MG63 (cell line): ENCODE measurements at regions not wholly inside any gene's neighbourhood (a gene's known extent, or its start where the extent isn't known, plus 50 kb on each side); places are given as distances from the start of the nearest gene placed in this dataset.
"Not testable (repeated sequence)": the region's sequence is repeated elsewhere in the genome, so short reads cannot be mapped to it uniquely, and the experiment has no call there.

ENCODE experiments used
- DNase-seq: peaks from one replicate; pipeline ENCODE4 v3.0.0-alpha.2; 2020
- H3K27me3 ChIP-seq: fragments of 250-450 bp; sonication (Bioruptor Pico); 2 replicates; pipeline ENCODE4 v1.5.1; 2020; ENCODE audit warnings: mild to moderate bottlenecking, moderate library complexity
- H3K36me3 ChIP-seq: fragments of 250-450 bp; sonication (Bioruptor Pico); 2 replicates; pipeline ENCODE4 v1.5.1; 2020; ENCODE audit warnings: mild to moderate bottlenecking, moderate library complexity
- H3K4me3 ChIP-seq: fragments of 250-450 bp; sonication (Bioruptor Pico); 2 replicates; pipeline ENCODE4 v1.5.1; 2020; ENCODE audit warnings: mild to moderate bottlenecking, moderate library complexity
- H3K9me3 ChIP-seq: fragments of 250-450 bp; sonication (Bioruptor Pico); 2 replicates; pipeline ENCODE4 v1.5.1; 2020; ENCODE audit warnings: mild to moderate bottlenecking, moderate library complexity

DNA sequence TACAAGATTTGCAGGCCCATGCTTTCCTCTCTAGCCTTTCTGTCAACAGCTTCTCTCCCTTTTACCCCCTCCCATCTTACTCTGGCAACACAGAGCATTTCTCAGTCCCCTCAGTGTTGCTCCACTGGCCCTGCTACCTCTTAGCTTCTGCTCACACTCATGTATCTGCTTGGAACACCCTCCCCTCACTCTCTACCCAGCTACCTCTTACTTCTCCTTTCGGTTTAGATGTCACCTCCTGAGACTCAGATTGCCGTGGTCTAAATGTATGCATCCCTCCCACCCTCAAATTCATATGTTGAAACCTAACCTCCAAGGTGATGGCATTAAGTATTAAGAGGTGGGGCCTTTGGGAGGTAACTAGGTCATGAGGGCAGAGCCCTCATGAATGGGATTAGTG lies 80.1 kb downstream of the FOXD2 start:
- Histone ChIP-seq H3K4me3 (no peak overlapping the region), H3K27me3 (no peaks in the 10 kb centered on the region), H3K36me3 (no peaks in the 10 kb centered on the region), H3K9me3 (no peaks in the 10 kb centered on the region)
- no peak for DNase-seq

DNA sequence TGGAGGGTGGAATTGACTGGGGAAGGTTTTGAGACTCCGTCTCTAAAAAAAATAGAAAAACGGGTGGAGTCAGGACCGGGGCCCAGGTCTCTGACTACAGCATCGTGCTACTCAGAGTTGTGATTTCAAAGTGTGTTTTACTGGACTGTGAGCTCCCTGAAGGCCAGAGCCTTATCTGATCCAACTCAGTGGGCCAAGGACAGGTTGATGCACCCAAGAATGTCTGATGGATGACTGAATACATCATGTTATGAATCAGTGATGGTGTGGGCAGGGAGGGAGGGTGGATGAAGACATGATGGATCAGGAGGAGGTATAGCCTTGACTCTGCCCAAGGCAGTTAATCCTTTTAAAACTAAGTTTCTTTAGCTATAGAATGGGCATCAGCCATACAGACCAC lies 81.6 kb downstream of the FOXD2 start:
- Histone ChIP-seq H3K9me3 (no peaks in the 10 kb centered on the region), H3K27me3 (no peaks in the 10 kb centered on the region), H3K36me3 (no peaks in the 10 kb centered on the region), H3K4me3 (no peak overlapping the region)
- DNase-seq = no peak

DNA sequence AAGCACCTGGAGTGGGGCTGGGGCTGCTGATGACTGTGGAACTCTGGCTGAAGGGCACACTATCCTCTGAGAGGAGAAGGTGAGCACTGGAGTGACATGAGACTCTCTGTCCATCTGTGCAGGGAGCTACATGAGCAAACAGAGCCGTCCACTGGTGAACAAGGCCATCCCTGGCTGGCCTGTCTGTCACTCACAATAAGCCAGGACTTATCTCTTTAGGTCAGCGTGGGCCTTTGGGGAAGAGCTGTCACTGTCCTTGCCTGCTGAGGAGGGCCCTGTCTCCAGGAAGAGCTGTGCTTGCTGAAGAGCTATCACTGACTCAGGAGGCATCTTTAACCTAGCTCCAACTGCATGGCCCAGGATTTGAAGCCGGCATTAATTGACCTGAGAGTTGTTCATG lies 82.1 kb downstream of the FOXD2 start:
- no peaks in the 10 kb centered on the region for H3K36me3 ChIP-seq
- no peak for DNase-seq
- H3K9me3 ChIP-seq = no peaks in the 10 kb centered on the region
- no peak overlapping the region for H3K4me3 ChIP-seq
- no peaks in the 10 kb centered on the region for H3K27me3 ChIP-seq

DNA sequence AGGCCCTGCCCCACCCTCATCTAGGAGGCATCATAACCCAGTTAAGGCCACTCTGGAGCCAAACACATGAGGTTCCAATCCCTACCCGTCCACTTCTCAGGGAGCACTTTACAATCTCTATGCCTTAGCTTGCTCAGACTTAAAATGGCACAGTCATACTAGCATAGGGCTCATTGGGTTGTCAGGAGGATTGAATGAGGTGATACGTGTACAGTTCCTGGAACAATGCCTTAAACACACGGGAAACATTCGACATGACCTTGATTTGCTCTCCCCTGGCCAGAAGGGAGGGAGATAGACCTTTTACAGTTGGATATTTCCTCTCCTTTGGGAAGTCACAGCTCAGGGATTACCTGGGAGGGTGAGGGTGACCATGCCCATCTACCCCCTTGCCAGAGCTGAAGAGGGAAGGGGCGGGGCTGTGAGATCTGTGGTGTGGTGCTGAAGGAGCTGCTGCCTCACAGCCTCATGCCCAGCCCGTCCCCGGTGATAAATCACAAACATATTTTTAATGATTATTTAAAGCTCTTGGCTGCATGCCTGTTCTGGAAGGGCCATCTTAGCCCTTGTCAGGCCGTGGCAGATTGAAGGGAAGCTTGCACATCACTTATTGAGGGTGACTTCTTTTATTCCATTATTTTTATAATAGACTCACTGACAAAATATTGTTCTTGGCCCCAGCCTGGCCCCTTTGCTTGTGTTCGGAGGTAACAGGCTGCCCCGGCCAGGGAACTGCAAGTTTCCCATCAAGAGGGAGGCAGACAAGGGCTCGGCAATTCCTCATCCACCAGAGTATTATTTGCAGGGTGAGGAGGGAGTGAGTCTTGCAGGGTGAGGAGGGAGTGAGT lies 83.4 kb downstream of the FOXD2 start:
- no peak for DNase-seq
- no peaks in the 10 kb centered on the region for H3K36me3 ChIP-seq
- H3K9me3 ChIP-seq = no peaks in the 10 kb centered on the region
- no peak overlapping the region for H3K4me3 ChIP-seq
- H3K27me3 ChIP-seq = no peaks in the 10 kb centered on the region

DNA sequence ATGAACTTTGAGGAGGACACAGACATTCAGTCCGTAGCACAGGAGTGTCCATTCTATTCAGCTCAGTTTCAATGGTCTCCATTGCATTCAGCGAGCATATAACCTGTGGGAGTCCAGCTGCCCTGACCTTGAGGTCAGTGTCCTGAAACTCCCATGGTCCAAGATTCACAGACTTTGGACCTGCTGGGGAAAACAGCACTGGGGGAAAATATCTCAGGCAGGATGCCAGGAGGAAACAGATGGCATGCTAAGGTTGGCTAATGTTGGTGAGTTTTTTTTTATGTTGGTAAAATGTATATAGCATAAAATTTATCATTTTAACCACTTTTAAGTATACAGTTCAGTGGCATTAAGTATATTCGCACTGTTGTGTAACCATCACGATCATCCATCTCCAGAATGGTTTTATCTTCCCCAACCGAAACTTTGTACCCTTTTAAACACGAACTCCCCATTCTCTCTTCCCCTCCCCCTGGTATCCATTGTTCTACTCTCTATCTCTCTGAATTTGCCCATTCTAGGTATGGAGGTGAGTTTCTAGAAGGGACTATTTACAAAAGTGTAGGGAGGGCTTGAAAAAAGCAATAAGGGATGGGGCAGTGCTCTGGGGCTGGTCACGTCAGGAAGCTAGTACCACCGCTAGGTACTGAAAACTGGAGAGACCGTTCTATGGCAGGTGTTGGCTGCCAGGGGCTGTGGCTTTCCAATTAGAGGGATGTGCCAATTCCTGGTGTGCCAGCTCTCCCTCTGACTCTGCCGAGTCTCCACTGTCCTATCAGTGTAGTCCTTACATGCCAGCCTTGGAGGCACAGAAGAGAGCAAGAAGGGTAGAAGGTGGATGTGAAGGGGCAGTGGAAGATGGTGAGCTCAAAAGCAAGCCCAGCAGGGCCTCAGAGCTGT lies 85.3 kb downstream of the FOXD2 start:
- Histone ChIP-seq H3K27me3 (no peaks in the 10 kb centered on the region), H3K36me3 (no peaks in the 10 kb centered on the region), H3K4me3 (no peak overlapping the region), H3K9me3 (no peaks in the 10 kb centered on the region)
- DNase-seq = no peak

DNA sequence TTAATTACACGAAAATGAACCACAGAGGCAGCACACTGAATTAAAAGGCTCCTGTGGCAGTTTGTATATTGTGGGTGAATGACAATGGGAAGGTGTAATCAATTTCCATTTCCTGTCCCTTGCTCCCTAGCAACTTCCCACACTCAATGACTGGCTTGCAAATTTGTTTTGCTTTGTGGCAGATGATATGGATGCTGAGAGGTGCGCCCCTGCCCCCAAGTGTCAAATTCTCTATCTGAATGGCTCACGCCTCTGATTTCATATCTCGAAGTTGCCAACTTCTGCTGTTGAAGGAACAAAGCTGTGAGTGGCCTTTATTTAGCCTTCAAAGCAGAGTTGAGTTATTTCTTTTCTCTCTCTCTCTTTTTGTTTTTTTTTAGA lies 86.0 kb downstream of the FOXD2 start:
- DNase-seq = no peak
- Histone ChIP-seq H3K4me3 (no peak overlapping the region), H3K9me3 (peaks cover 3% of the 10 kb centered on the region), H3K36me3 (no peaks in the 10 kb centered on the region), H3K27me3 (no peaks in the 10 kb centered on the region)

DNA sequence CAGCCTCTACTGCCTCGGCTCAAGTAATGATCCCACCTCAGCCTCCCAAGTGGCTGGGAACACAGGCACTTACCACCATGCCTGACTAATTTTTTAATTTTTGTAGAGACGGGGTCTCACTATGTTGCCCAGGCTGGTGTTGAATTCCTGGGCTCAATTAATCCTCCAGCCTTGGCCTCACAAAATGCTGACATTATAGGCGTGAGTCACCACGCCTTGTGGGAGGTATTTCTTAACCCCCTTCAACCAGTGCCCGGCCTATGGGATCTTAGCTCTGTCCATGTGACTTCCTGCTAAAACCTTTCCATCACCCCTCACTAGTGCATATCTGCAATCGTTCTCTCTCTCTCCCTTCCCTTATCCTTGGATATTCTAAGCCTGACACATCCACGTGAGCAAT lies 86.4 kb downstream of the FOXD2 start:
- Histone ChIP-seq H3K36me3 (no peaks in the 10 kb centered on the region), H3K27me3 (no peaks in the 10 kb centered on the region), H3K4me3 (no peak overlapping the region), H3K9me3 (peaks cover 5% of the 10 kb centered on the region)
- DNase-seq = no peak

DNA sequence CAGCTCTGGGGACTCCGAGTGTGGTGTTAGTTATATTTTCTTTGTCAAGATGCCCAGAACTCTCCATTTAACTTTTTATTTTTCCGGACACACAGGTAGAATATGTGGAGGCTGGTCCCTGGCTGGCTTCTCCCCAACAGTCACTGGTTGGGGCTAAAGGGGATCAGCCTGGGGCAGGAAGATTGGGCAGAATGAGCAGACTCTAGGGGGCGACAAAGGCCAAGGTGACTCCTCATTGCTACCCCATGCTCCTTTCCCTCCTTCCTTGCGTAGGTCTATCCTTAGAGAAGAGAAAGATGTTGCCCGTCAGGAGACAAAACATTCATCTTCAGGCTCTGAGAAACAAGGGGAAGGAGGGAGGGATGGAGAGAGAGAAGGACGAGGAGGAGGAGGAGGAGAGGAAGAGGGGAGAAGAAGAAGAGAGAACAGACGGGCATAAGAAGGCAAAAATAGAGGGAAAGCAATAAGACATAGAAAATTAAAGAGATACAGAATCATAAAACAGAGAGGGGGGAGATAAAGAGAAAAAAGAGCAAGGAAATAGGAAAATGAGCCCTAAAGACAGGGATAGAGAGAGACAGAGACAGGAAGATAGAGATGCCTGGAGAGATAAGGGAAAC lies 89.9 kb downstream of the FOXD2 start:
- DNase-seq = no peak
- H3K27me3 ChIP-seq = no peaks in the 10 kb centered on the region
- no peak overlapping the region for H3K4me3 ChIP-seq
- peaks cover 10% of the 10 kb centered on the region for H3K9me3 ChIP-seq
- H3K36me3 ChIP-seq = no peaks in the 10 kb centered on the region

DNA sequence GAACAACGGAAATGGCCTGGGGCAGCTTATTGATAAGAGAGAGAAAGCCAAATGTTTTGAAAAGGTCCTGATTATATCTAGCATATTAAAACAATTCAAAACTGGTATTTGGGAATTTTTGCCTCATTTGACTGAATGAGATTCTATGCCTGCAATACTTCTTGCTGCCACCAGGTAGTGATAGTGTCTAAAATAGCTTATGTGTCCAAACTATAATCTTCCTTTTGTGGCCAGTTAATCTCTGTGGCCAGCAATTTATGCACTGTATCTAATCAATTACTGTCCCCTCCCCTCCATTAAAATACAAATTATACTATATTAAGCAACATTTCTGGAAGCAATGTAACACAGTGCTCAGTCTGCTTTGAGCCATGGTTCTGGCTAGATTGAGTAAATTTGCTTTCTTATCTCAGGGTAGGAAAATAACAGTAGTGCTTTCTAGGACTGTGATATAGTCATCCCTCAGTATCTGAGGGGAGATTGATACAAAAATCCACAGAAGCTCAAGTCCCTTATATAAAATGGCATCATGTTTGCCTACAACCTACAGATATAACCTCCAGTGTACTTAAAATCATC lies 91.8 kb downstream of the FOXD2 start:
- Histone ChIP-seq H3K9me3 (peaks cover 10% of the 10 kb centered on the region), H3K4me3 (no peak overlapping the region), H3K27me3 (no peaks in the 10 kb centered on the region), H3K36me3 (no peaks in the 10 kb centered on the region)
- DNase-seq = no peak

DNA sequence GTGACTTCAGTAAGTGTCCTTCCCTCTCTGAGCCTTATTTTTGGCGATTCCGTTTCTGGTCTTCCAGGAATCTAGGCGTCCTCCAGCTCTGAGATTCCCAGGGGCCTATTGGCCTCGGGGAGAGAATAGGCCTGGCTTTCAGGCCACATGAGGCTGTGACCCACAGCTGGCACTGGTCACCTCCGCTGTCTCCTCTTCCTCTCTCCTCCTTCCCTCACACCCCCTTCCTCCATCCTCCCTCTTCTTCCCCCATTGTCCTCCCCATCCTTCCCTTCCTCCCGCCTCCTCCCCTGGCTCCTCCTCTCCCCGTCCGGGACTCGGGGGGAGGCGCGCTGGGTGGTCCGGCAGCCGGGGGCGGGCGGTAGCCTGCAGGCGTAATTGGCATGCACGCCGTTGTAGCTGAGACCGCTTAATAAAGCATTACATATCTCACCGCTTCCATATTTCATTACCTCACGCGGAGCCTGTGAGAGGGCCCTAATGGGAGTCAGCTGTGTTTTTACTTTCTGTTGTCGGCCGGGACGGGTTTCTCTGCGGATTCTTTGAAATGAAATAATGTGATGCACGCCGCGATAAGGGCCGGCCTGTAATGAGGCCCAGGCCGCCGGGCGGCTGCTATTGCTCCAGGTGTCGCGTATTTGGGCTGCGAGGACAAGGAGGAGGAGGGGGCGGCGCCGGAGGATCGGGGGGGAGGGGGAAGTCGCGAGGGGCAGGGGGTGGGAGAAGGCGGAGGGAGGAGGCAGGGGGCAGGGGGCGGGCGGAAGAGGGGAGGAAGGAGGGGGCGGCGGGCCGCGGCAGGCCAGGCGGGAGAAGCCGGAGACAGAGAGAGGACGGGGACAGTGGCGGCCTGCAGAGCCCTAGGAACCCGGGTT lies 95.3 kb downstream of the FOXD2 start:
- H3K4me3 ChIP-seq = peak overlapping the region; percentile 27
- no peaks in the 10 kb centered on the region for H3K36me3 ChIP-seq
- peak; percentile 28 for DNase-seq
- peaks cover 10% of the 10 kb centered on the region for H3K9me3 ChIP-seq
- H3K27me3 ChIP-seq = no peaks in the 10 kb centered on the region

DNA sequence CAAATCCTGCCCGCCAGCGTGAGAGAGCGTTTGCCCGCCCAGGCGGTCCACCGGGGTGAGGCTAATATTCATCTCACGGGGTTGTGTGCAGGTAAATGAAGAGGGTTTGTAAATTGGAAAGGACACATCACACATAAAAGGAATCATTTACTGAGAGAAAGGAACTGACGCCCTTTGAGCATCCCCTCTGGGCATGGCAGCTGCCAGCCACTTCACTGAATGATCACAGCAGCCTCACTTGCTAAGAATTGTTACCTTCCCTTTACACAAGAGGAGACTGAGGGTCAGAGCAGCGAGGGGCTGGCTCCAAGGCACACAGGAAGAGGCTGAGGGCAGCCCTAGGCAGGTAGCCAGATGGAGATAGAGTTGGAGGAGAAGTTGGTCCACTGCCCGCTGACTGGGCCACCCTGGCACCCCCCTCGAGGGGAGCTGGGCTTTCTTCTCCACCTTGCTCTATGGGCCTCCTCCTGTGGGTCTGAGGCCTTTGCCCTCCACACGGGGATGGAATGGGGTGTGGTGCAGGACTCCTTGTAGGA lies 96.0 kb downstream of the FOXD2 start:
- Histone ChIP-seq H3K4me3 (no peak overlapping the region), H3K36me3 (no peaks in the 10 kb centered on the region), H3K9me3 (peaks cover 6% of the 10 kb centered on the region), H3K27me3 (no peaks in the 10 kb centered on the region)
- DNase-seq = peak; percentile 13

DNA sequence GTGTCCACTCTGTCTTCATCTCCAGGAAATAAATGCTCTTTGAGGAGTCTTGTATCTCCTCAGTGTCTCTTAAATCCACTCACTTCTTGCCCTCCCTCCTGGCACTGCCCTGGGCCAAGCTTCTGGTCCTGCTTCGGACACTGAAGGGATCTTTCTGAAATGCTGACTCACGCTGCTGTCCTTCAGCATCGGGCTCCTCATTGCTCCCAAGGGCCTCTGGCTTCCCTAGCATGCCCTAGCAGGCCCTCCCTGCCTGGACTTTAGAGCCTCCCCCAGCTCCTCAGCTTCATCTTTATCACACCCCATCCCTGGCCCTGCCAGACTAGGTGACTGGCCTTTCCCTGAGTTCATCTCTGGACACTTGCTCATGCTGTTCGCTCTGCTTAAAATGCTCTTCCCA lies 96.6 kb downstream of the FOXD2 start:
- H3K27me3 ChIP-seq = no peaks in the 10 kb centered on the region
- no peak for DNase-seq
- no peaks in the 10 kb centered on the region for H3K36me3 ChIP-seq
- no peak overlapping the region for H3K4me3 ChIP-seq
- H3K9me3 ChIP-seq = peaks cover 4% of the 10 kb centered on the region; the same call in 1 of the 2 replicates

DNA sequence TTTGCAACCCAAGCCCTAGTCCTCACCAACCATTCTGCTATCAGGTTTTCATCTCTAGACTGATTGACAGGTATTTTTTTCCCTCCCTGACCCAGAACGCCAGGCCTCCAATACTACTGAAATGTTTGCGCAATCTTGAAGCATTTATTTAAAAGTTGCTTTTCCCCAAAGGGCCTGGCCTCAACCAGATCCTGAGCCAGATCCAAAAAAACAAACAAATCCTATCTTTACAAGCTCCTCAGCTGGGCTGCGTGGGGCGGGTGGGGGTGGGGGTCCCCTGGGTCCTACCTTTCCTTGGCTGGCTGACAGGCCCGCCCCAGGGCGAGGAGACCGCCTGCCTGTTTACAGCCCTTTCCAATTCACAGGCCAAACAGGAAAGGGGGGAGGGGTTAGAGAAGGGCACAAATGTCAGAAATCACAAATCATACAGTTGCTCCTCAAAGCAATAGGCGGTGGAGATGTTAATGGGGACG lies 98.8 kb downstream of the FOXD2 start:
- H3K36me3 ChIP-seq = no peaks in the 10 kb centered on the region
- DNase-seq = no peak
- H3K27me3 ChIP-seq = no peaks in the 10 kb centered on the region
- 0 out of 2 replicates have a peak, but pooled peaks cover 1% of the 10 kb centered on the region for H3K9me3 ChIP-seq
- no peak overlapping the region for H3K4me3 ChIP-seq

DNA sequence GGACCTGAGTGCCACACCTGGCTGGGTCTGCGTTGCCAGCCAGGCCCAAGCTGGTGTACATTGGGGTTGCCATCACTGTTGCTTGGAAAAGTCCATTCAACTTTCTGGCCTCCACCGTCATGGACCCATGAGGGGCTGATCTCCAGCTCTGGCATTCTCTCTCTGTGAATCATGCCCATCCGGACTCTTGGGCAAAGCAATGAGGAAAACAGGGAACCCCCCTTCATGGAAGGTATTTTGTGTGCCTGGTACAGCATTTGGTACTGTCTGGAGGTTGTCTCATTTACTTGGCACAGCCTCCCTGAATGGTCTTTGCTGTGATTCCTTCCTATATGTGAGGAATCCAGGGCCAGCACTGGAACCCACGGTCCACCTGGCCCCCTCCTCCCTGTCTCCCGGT lies 99.4 kb downstream of the FOXD2 start:
- no peak overlapping the region for H3K4me3 ChIP-seq
- DNase-seq = no peak
- no peaks in the 10 kb centered on the region for H3K27me3 ChIP-seq
- H3K36me3 ChIP-seq = no peaks in the 10 kb centered on the region
- 0 out of 2 replicates have a peak, but pooled peaks cover 2% of the 10 kb centered on the region for H3K9me3 ChIP-seq

DNA sequence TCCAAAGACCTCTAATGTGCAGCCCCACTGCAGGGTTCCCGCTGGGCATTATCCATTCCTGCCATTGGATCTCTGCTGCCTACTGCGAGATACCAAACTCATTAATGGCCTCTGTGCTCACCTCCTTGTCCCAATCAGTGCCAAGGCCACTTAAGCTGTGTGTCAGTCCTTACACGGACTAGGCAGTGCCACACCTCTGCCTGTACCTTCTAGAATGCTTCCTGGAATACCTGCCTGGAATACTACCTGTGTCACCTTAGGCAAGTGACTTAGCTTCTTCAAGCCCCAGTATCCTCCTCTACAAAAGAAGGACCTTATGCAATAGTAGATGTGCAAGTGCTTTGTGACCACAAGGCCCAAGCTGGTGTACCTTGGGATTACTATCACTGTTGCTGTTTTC lies 100.1 kb downstream of the FOXD2 start:
- Histone ChIP-seq H3K4me3 (no peak overlapping the region), H3K27me3 (no peaks in the 10 kb centered on the region), H3K9me3 (0 out of 2 replicates have a peak, but pooled peaks cover 2% of the 10 kb centered on the region), H3K36me3 (no peaks in the 10 kb centered on the region)
- no peak for DNase-seq

DNA sequence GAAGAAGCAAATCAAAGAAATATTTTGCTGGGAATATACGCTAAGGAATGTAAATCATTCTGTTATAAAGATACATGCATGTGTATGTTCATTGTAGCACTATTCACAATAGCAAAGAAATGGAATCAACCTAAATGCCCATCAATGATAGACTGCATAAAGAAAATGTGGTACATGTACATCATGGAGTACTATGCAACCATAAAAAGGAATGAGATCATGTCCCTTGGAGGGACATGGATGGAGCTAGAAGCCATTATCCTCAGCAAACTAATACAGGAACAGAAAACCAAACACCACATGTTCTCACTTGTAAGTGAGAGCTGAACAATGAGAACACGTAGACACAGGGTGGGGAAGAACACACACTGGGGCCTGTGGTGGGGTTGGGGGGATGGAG lies 100.7 kb downstream of the FOXD2 start:
- H3K36me3 ChIP-seq, H3K9me3 ChIP-seq, DNase-seq, H3K4me3 ChIP-seq, H3K27me3 ChIP-seq: not testable (repeated sequence)
